GM18519 (cell line): ENCODE measurements at regions not wholly inside any gene's neighbourhood (a gene's known extent, or its start where the extent isn't known, plus 50 kb on each side); places are given as distances from the start of the nearest gene placed in this dataset.

Experiments used
- ATAC-seq: cut with Tn5 transposase; IDR thresholded peaks from one replicate; pipeline ENCODE4 v1.9.1; 2021; ENCODE audit warnings: mild to moderate bottlenecking, moderate library complexity; ENCODE audit not compliant: unreplicated experiment, low FRiP score

- ATAC-seq = no peak
Measured at GRCh38 chr5:2143646-2144353, 261.1 kb upstream of the IRX4 start.

- no peak for ATAC-seq
Measured at GRCh38 chr5:2143088-2143487, 260.4 kb upstream of the IRX4 start.

GRCh38 chr5:2142456-2142954, 259.8 kb upstream of the IRX4 start:
- ATAC-seq = no peak

- ATAC-seq = no peak
Measured at GRCh38 chr5:2141254-2142000, 258.7 kb upstream of the IRX4 start.

GRCh38 chr5:2140501-2141175, 257.9 kb upstream of the IRX4 start:
- ATAC-seq = no peak

GRCh38 chr5:2139478-2139877, 256.8 kb upstream of the IRX4 start:
- ATAC-seq = no peak

GRCh38 chr5:2138896-2139295, 256.2 kb upstream of the IRX4 start:
- ATAC-seq = no peak

DNA sequence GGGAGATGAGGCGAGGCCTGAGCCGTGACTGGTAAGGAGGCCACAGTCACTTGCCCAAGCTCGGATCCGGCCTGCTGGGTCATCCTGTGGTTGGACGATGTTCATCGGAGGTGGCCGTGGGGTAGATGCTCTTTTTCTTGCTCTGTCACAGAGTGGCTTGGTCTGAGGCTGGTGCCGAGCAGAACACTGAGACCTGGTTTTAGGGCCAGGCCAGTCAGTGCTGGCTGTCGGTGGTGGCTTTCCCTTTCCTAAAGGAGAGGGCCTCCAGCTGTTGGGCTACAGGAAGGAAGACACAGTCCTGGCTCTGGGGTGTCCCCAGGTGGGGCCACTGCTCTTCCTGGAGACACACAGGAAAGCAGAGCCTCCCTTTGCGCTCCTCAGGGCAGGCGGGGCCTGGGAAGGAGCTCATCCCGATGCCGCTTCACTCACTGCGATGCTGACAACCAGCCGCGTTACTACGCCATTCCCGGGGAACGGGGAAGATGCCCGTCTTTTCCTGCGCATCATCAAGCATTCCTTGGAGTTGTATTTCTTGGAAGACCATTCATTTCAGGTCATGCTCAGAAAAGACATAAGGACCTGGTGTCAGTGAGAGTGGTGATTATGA, 254.8 kb upstream of the IRX4 start:
- ATAC-seq = no peak

DNA sequence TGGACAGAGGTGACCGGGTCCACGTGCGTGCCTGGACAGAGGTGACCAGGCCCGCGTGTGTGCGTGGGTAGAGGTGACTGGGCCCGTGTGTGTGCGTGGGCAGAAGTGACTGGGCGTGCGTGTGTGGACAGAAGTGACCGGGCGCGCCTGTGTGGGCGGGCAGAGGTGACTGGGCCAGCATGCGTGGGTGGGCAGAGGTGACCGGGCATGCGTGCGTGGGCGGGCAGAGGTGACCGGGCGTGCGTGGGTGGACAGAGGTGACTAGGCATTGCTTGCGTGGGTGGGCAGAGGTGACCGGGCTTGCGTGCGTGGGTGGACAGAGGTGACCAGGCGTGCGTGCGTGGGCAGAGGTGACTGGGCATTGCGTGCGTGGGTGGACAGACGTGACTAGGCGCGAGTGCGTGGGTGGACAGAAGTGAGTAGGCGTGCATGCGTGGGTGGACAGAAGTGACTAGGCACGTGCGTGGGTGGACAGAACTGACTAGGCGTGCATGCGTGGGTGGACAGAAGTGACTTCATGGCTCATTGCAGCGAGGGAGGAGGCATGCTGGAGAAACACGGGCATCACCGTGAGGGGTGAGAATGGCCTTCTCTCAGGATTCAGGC, 254.1 kb upstream of the IRX4 start:
- ATAC-seq = no peak

DNA sequence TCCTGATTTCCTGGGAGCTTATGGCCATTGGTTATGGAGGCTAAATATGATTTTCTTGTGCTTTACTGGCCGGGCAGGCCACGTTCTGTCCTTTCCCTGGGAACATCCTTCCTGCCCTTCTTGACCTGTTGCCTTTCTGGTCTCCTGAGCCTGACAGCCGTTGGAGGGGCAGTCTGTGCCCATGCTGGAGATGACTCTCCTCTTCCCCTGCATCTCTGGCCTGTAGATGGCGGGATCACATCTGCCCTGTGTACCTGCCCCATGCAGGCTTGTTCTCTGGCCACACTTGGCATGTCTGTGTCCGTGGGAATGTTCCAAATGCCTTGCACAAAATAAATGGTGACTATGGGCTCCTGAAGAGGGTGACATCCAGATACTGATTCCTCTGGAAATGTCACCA, 253.1 kb upstream of the IRX4 start:
- ATAC-seq = no peak

DNA sequence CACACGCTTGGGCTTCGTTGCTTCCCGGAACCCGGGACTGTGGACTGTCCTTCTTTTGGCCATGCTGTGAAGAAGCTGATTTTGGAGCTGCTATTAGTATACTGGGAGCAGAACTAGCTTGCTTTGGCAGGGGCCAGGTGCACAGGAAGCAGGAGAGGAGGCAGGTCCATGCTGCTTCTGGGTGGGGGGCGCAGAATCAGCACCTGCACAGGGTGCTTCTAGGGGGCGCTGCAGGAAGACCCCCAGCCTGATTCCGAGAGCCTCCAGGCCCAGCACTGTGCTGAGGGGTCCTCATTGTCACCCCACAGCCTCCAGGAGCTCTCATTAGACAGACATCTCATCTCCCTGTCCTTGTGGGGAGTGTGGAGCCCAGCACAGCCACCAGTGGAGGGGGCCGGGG, 252.6 kb upstream of the IRX4 start:
- no peak for ATAC-seq

DNA sequence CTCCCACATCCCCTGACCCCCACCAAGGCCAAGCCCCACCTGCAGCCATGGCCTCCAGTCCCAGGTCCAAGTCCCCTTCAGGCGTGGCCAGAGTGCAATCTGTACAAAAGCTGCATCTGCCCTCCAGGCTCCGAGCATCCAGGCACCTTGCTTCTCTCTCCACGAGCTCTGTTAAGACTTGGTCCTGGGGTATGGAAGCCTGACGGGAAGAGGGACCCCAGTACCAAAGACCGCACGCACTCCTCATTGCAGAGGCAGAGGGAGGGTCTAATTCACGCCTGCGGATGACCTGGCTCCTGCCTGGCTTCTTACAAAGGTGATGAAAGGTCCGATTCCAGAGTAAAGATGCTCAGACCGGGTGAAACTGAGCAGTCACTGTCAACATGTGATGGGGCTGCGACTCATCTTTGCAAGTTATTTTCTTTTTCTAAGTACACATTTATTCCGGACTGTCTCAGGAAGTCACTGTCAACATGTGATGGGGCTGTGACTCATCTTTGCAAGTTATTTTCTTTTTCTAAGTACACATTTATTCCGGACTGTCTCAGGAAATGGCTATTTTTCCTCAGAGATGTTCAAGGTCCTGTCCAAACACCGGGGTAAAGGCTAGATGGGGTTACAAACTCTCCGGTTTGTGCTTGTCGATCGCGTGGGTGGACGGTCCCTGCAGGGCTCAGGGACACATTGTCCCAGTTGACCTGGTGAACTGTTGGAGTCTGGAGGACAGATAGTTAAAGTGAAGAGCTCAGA, 252.0 kb upstream of the IRX4 start:
- ATAC-seq = no peak

DNA sequence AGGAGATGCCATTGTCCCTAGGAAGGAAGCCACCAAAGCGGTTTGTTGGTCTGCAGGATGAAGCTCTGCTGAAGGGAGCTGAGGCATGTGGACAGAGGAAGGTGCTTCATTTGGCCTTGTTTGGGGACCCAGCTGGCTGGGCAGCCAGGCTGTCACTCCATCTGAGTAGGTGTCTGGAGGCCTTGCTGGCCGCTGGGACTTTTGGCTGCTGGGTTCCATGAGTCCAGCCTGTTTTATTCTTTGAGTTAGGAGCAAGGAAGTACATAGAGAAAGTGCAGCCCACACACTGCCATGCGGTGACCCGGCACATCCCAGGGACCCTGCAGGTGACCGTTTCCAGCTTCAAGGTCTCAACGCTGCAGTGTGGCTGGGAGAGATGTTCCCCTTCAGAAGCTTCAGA, 251.2 kb upstream of the IRX4 start:
- ATAC-seq = no peak

- no peak for ATAC-seq
Measured at GRCh38 chr5:2133080-2133479, 250.4 kb upstream of the IRX4 start.

DNA sequence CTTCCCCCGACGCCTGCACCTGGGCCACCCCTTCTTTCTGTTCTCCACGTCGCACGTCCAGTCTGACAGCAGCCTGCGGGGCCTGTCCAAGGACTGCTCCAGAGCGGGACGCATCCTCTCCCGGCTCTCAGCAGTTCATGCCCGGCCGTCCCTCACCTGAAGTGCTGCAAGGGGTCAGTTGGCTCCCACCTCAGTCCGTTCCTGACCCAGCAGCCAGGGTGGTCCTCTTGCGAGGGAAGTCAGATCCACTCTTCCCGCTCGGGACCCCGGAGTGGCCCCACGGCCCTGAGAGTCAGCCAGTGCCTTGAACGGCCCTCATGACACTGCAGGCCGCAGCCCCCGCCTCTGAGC, 249.7 kb upstream of the IRX4 start:
- ATAC-seq = no peak

GRCh38 chr5:2131826-2132496, 249.2 kb upstream of the IRX4 start:
- no peak for ATAC-seq

- ATAC-seq = no peak
Measured at GRCh38 chr5:2131196-2131595, 248.5 kb upstream of the IRX4 start.

DNA sequence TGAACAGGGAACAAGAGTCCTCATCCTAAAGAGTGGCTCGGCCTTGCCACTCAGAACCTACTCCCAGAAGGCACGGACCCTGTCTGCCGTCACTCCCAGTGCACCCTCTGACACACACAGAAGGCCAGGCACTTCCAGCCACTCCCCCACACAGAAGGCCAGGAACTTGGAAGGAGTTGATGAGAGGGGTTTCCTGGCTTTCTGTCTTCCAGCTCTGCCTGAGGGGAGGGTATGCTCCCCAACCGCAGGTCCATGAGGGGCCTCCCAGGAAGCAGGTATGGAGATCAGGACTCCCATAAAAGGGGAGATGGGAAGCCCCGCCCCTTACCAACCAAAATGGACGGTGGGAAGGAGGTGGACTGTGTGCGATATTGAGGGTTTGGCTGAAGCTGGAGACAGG, 247.6 kb upstream of the IRX4 start:
- ATAC-seq = no peak

DNA sequence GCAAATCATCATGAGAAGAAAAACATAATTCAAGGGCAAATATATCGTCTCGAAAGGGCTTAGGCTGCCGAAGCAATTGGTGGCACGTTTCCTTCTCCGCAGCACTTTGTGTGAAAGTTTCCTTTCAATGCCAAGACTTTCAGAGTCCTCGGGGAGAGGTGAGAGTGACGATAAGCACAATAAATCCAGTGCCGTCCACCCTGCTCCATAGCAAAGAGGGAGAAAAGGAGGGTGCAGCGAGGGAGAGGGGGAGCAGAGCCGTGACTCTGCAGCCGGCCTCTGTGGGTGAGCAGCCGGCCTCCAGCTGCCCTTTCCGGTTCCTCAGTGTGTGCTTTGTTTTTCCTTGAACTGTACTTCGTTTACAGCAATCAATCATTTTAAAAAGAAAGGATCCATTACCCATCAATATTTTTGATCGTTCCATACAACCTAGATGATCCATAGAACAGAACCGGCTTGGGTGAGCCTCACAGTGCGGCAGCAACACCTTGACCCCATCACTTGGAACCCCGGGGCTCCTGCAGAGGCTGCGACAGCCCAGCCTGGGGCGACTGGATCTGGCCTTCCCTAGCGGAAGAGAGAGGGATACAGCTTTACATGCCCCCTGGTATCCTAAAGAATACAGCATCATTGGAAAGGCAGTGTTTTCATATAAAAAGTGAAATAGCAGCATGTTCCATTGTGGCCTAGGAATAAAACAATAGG, 247.0 kb upstream of the IRX4 start:
- no peak for ATAC-seq
